Mesendoderm (in vitro differentiated cells): ENCODE measurements at regions not wholly inside any gene's neighbourhood (a gene's known extent, or its start where the extent isn't known, plus 50 kb on each side); places are given as distances from the start of the nearest gene placed in this dataset.

Experiments
- DNase-seq: peaks from one replicate; pipeline ENCODE4 v3.0.0; 2013
- H2AK5ac ChIP-seq: 2 replicates; pipeline ENCODE4 v1.6.1; 2013; ENCODE audit warnings: low read length, inconsistent platforms
- H2BK120ac ChIP-seq: 2 replicates; pipeline ENCODE4 v1.6.1; 2013; ENCODE audit warnings: low read depth, mild to moderate bottlenecking, low read length, moderate library complexity, mixed read lengths
- H2BK15ac ChIP-seq: replicated peaks from 2 replicates; pipeline ENCODE4 v1.6.1; 2013; ENCODE audit warnings: low read depth, mild to moderate bottlenecking, moderate library complexity
- H2BK5ac ChIP-seq: 2 replicates; pipeline ENCODE4 v1.6.1; 2013; ENCODE audit warnings: low read length, inconsistent platforms
- H3K18ac ChIP-seq: 2 replicates; pipeline ENCODE4 v1.6.1; 2013; ENCODE audit warnings: mild to moderate bottlenecking, low read length, mixed read lengths
- H3K23ac ChIP-seq: one replicate; pipeline ENCODE4 v1.6.1; 2013; ENCODE audit warnings: low read length
- H3K27ac ChIP-seq: 2 replicates; pipeline ENCODE4 v1.5.1; 2013; ENCODE audit warnings: low read depth, mild to moderate bottlenecking, inconsistent platforms, low read length, moderate library complexity
- H3K27me3 ChIP-seq: 2 replicates; pipeline ENCODE4 v1.6.1; 2013; ENCODE audit warnings: low read length, control low read depth, mild to moderate bottlenecking, inconsistent platforms; ENCODE audit not compliant: insufficient read depth, poor library complexity
- H3K36me3 ChIP-seq: 2 replicates; pipeline ENCODE4 v1.6.1; 2013; ENCODE audit warnings: low read length, inconsistent platforms; ENCODE audit not compliant: control insufficient read depth, insufficient read depth
- H3K4ac ChIP-seq: one replicate; pipeline ENCODE4 v1.6.1; 2013; ENCODE audit warnings: low read depth, mild to moderate bottlenecking, low read length, moderate library complexity
- H3K4me1 ChIP-seq: 2 replicates; pipeline ENCODE4 v1.6.1; 2013; ENCODE audit warnings: low read depth, low read length, inconsistent platforms; ENCODE audit not compliant: control insufficient read depth
- H3K4me2 ChIP-seq: 2 replicates; pipeline ENCODE4 v1.6.1; 2013; ENCODE audit warnings: low read length
- H3K4me3 ChIP-seq: 2 replicates; pipeline ENCODE4 v1.5.1; 2013; ENCODE audit warnings: mild to moderate bottlenecking, low read length
- H3K56ac ChIP-seq: one replicate; pipeline ENCODE4 v1.6.1; 2013; ENCODE audit warnings: low read length
- H3K79me1 ChIP-seq: 2 replicates; pipeline ENCODE4 v1.6.1; 2013; ENCODE audit warnings: low read length, inconsistent platforms
- H3K79me2 ChIP-seq: 2 replicates; pipeline ENCODE4 v1.6.1; 2013; ENCODE audit warnings: mild to moderate bottlenecking, low read length; ENCODE audit not compliant: control insufficient read depth, insufficient read depth
- H3K9ac ChIP-seq: 2 replicates; pipeline ENCODE4 v1.6.1; 2013; ENCODE audit warnings: low read length, inconsistent platforms
- H4K5ac ChIP-seq: one replicate; pipeline ENCODE4 v1.6.1; 2013; ENCODE audit warnings: low read length
- H4K8ac ChIP-seq: one replicate; pipeline ENCODE4 v1.6.1; 2013; ENCODE audit warnings: low read depth, mild to moderate bottlenecking, control low read depth, low read length, moderate library complexity
- WGBS: extraction: QIAGEN DNeasy Blood & Tissue Kit; methylation state at CpG from one replicate; pipeline ENCODE4 v1.1.7; 2013; ENCODE audit warnings: low lambda C conversion rate, missing lambda C conversion rate; ENCODE audit not compliant: insufficient coverage; ENCODE audit errors: extremely low coverage; 5-methylcytosine and 5-hydroxymethylcytosine counted together

DNA sequence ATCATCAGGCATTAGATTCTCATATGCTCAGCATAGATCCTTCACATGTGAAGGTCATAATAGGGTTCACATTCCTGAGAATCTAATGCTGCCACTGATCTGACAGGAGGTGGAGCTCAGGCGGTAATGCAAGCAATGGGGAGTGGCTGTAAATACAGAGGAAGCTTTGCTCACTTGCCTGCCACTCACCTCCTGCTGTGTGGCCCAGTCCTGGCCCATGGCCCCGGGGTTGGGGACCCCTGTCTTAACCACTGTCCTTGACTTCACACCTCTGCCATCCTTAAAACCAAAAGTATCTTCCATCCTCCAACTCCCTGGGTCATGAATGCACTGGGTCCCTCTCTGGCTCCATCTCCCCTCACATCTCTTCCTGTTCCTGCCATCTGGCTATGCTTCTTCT lies 129.1 kb downstream of the HMX1 start:
- no CpG with 5 or more reads among the region's 2 CpGs for WGBS
- no peaks in the 10 kb centered on the region for H3K4me1 ChIP-seq

DNA sequence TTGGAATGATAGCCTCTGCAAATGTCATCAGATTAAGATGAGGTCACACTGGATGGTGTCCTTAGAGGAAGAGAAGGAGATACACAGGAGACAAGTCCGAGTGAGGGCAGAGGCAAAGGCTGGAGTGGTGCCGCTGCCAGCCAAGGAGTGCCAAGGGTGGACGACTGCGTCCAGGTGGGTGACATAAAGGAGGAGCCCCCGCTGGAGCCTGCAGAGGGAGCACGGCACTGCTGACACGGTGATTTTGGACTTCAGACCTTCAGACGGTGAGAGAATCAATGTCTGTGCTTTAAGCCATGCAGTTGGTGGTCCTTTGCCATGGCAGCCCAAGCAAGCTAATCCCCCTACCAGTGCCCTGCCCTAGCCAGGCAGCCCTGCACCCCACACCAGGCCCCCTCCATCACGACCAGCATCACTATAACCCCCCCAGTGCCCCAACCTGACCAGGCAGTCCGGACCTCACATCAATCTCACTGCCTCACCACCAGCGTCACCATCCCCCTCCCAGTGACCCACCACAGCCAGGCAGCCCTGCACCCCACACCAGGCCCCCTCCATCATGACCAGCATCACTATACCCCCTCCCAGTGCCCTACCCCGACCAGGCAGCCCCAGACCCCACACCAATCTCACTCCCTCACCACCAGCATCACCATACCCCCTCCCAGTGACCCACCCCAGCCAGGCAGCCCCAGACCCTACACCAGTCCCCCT lies 130.0 kb downstream of the HMX1 start:
- no peak overlapping the region for H3K4ac ChIP-seq
- no peak overlapping the region for H4K8ac ChIP-seq
- no peak overlapping the region for H3K4me3 ChIP-seq
- no peak for DNase-seq
- no peaks in the 10 kb centered on the region for H3K79me2 ChIP-seq
- H3K4me2 ChIP-seq: no peak overlapping the region
- WGBS: no CpG with 5 or more reads among the region's 12 CpGs
- H3K36me3 ChIP-seq: no peaks in the 10 kb centered on the region
- no peaks in the 10 kb centered on the region for H3K27me3 ChIP-seq
- H3K27ac ChIP-seq: no peak overlapping the region
- no peak overlapping the region for H2BK5ac ChIP-seq
- no peak overlapping the region for H3K56ac ChIP-seq
- H3K18ac ChIP-seq: no peak overlapping the region
- no peak overlapping the region for H2AK5ac ChIP-seq
- H3K9ac ChIP-seq: no peak overlapping the region
- no peak overlapping the region for H4K5ac ChIP-seq
- H3K79me1 ChIP-seq: no peaks in the 10 kb centered on the region
- no peak overlapping the region for H2BK120ac ChIP-seq
- no peaks in the 10 kb centered on the region for H3K4me1 ChIP-seq
- H3K23ac ChIP-seq: no peak overlapping the region
- no peak overlapping the region for H2BK15ac ChIP-seq

More for the DNA sequence above, 129.1 kb downstream of the HMX1 start:
- no peak overlapping the region for H3K4ac ChIP-seq
- no peak overlapping the region for H3K4me3 ChIP-seq
- no peak for DNase-seq
- no peak overlapping the region for H2BK5ac ChIP-seq
- no peak overlapping the region for H3K23ac ChIP-seq
- no peak overlapping the region for H3K56ac ChIP-seq
- no peak overlapping the region for H4K8ac ChIP-seq
- no peaks in the 10 kb centered on the region for H3K36me3 ChIP-seq
- H4K5ac ChIP-seq: no peak overlapping the region
- no peak overlapping the region for H3K27ac ChIP-seq
- no peaks in the 10 kb centered on the region for H3K27me3 ChIP-seq
- H2AK5ac ChIP-seq: no peak overlapping the region
- no peaks in the 10 kb centered on the region for H3K79me1 ChIP-seq
- H2BK15ac ChIP-seq: no peak overlapping the region
- no peaks in the 10 kb centered on the region for H3K79me2 ChIP-seq
- H2BK120ac ChIP-seq: no peak overlapping the region
- H3K9ac ChIP-seq: no peak overlapping the region
- H3K4me2 ChIP-seq: no peak overlapping the region
- H3K18ac ChIP-seq: no peak overlapping the region

DNA sequence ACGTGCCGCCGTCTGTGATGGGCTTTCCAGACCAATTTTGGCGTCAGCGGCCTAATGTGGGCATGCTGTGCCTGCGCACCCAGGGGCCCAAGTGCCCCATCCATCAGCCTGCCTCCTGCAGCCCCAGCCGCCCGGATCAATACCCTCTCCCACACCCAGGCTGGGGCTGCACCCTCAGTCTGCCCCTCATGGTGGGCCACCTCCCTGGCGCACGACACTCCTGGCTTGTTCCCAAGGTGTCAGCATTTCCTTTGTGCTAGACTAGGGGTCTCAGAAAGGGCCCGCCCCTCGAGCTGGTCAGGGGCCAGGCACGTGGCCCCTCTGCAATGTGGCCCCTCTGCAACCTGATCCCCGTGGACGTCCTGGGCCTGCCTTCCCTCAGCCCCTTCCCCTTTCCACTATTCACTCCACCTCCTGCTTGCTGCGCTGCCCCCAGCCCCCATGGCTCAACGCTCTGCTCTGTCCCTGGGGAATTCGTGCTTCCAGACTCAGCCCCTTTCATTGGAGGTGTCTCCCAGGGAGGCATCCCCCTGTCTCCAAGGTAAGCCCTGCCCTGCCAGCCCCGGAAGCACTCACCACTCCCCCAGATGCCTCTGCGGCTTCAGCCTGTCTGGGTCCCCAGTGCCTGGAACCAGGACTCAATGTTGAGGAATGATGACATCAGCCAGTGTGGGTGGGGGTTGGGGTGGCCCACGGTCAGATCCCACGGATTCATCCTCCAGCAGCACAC lies 130.8 kb downstream of the HMX1 start:
- Histone ChIP-seq H3K4me1 (no peaks in the 10 kb centered on the region), H2BK15ac (no peak overlapping the region), H3K36me3 (no peaks in the 10 kb centered on the region), H2BK120ac (no peak overlapping the region), H3K4me2 (no peak overlapping the region), H3K4ac (no peak overlapping the region), H3K23ac (no peak overlapping the region), H3K79me1 (no peaks in the 10 kb centered on the region), H3K18ac (no peak overlapping the region), H3K9ac (no peak overlapping the region), H2AK5ac (no peak overlapping the region), H3K27me3 (no peaks in the 10 kb centered on the region), H3K27ac (no peak overlapping the region), H4K5ac (no peak overlapping the region), H3K4me3 (no peak overlapping the region), H4K8ac (no peak overlapping the region), H3K56ac (no peak overlapping the region), H2BK5ac (no peak overlapping the region), H3K79me2 (no peaks in the 10 kb centered on the region)
- DNase-seq: peak; percentile 37
- no CpG with 5 or more reads among the region's 22 CpGs for WGBS

DNA sequence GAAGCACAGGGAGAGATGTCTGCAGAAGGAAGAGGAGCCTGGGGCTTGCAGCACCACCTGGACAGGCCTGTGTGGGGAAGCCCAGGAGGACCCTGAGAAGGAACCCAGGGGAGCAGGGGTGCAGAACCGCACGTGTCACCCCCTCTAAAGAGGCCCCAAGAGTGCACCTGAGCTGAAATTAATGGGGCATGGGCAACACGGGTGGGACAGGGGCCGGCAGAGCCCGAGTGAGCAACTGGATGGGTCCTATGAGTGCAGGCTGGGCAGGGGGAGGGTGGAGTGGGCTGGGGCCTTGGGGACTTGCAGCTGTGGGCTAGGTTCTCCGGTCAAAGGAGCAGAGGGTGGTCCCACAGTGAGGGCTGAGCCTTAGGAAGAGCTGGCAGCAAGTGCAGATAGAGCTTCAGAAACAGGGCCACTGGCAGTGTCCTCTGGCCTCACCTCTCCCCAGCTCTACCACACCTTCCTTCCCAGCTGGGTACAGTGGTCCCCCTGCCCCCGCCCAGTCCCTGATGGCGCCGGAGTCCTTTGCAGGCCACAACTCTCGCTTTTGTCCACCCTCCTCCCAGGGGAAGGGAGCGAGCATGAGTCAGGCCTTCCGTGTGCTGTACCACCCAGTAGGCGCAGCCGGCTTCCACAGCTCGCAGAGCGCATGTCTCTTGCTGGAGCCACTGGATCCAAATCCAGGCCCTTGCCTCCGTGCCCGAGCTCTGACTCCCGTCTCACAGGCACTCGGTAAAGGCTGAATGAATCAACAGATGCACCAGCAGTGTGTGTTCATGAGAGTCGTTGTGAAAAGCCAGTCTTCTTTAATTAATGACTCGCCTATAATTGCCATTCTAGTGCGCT lies 131.6 kb downstream of the HMX1 start:
- Histone ChIP-seq H3K4ac (no peak overlapping the region), H4K5ac (no peak overlapping the region), H3K9ac (no peak overlapping the region), H2BK120ac (no peak overlapping the region), H3K27ac (no peak overlapping the region), H3K79me1 (no peaks in the 10 kb centered on the region), H2BK5ac (no peak overlapping the region), H3K4me1 (no peaks in the 10 kb centered on the region), H2AK5ac (no peak overlapping the region), H3K23ac (no peak overlapping the region), H3K56ac (peak overlapping the region; percentile 25), H3K79me2 (no peaks in the 10 kb centered on the region), H3K27me3 (no peaks in the 10 kb centered on the region), H2BK15ac (no peak overlapping the region), H3K18ac (no peak overlapping the region), H3K36me3 (no peaks in the 10 kb centered on the region), H4K8ac (no peak overlapping the region), H3K4me3 (no peak overlapping the region), H3K4me2 (no peak overlapping the region)
- no CpG with 5 or more reads among the region's 23 CpGs for WGBS
- peak; percentile 9 for DNase-seq

DNA sequence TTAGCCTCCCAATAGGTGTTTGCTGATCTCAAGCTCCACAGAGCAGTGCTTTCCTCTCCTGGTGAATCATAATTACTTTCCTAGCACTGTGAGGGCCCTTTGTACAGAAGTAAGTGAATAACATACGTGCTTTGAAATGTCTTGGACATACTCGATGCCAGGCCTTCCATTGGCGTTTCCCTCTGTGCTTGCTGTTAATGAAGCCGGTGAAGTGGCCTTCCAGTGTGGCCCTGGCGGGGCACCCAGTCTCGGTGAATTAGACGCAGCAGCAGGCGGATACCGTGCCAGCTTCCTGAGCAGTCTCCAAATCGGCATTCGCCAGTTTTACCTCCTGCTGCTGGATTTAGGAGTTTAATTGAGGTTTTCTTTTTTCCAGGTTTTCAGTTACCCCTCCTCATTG lies 132.3 kb downstream of the HMX1 start:
- Histone ChIP-seq H3K36me3 (no peaks in the 10 kb centered on the region), H3K27me3 (no peaks in the 10 kb centered on the region), H3K79me1 (no peaks in the 10 kb centered on the region), H3K27ac (no peak overlapping the region), H3K79me2 (no peaks in the 10 kb centered on the region), H3K23ac (no peak overlapping the region), H3K4ac (no peak overlapping the region), H3K18ac (no peak overlapping the region), H3K4me1 (no peaks in the 10 kb centered on the region), H3K4me3 (no peak overlapping the region), H4K5ac (no peak overlapping the region), H3K9ac (no peak overlapping the region), H2BK120ac (no peak overlapping the region), H3K4me2 (no peak overlapping the region), H2AK5ac (no peak overlapping the region), H2BK5ac (no peak overlapping the region), H4K8ac (no peak overlapping the region), H3K56ac (no peak overlapping the region), H2BK15ac (no peak overlapping the region)
- DNase-seq: no peak
- WGBS: no CpG with 5 or more reads among the region's 11 CpGs
